ENCODE measurements at regions not wholly inside any gene's neighbourhood (a gene's known extent, or its start where the extent isn't known, plus 50 kb on each side); places are given as distances from the start of the nearest gene placed in this dataset.
"Not testable (repeated sequence)": the region's sequence is repeated elsewhere in the genome, so short reads cannot be mapped to it uniquely, and the experiment has no call there.

GRCh38 chr12:38527631-38528030 is 211.1 kb downstream of the ALG10B start:
- Histone ChIP-seq H4K5ac (ENCODE audit: low read length) (no peak overlapping the region), H3K79me1 (ENCODE audit: low read length) (no peaks in the 10 kb centered on the region), H3K36me3 (ENCODE audit: control insufficient read depth, insufficient read depth, low read length) (no peaks in the 10 kb centered on the region), H3K9ac (ENCODE audit: low read length) (no peak overlapping the region), H3K79me2 (ENCODE audit: control insufficient read depth, insufficient read depth, low read length) (no peaks in the 10 kb centered on the region), H2BK5ac (ENCODE audit: low read length) (no peak overlapping the region), H3K4ac (ENCODE audit: low read depth, low read length) (no peak overlapping the region), H3K56ac (ENCODE audit: low read length) (no peak overlapping the region), H3K27ac (ENCODE audit: low read depth, low read length) (no peak overlapping the region), H3K23ac (ENCODE audit: low read length) (no peak overlapping the region), H3K4me3 (ENCODE audit: low read length) (no peak overlapping the region), H4K8ac (ENCODE audit: low read depth, low read length) (no peak overlapping the region), H2AK5ac (ENCODE audit: low read length) (no peak overlapping the region), H3K4me2 (ENCODE audit: low read length) (no peak overlapping the region), H2BK15ac (replicated peaks; ENCODE audit: low read depth) (no peak overlapping the region), H3K27me3 (ENCODE audit: insufficient read depth, low read length, poor library complexity) (no peaks in the 10 kb centered on the region), H3K4me1 (ENCODE audit: control insufficient read depth, low read depth, low read length) (no peaks in the 10 kb centered on the region), H2BK120ac (ENCODE audit: low read depth, low read length) (no peak overlapping the region), H3K18ac (ENCODE audit: low read length) (no peak overlapping the region)
- no CpG with 5 or more reads among the region's 4 CpGs for WGBS (ENCODE audit: extremely low coverage, insufficient coverage, low lambda C conversion rate)
- no peak for DNase-seq

GRCh38 chr12:38528527-38528926 is 212.0 kb downstream of the ALG10B start:
- no peak overlapping the region for H3K23ac ChIP-seq (ENCODE audit: low read length)
- H2AK5ac ChIP-seq (ENCODE audit: low read length) = no peak overlapping the region
- H3K79me1 ChIP-seq (ENCODE audit: low read length) = no peaks in the 10 kb centered on the region
- H3K4me2 ChIP-seq (ENCODE audit: low read length) = no peak overlapping the region
- no peak overlapping the region for H3K27ac ChIP-seq (ENCODE audit: low read depth, low read length)
- H3K36me3 ChIP-seq (ENCODE audit: control insufficient read depth, insufficient read depth, low read length) = no peaks in the 10 kb centered on the region
- WGBS (ENCODE audit: extremely low coverage, insufficient coverage, low lambda C conversion rate) = no CpG with 5 or more reads among the region's 1 CpG
- no peaks in the 10 kb centered on the region for H3K4me1 ChIP-seq (ENCODE audit: control insufficient read depth, low read depth, low read length)
- no peak for DNase-seq
- no peak overlapping the region for H4K8ac ChIP-seq (ENCODE audit: low read depth, low read length)
- no peaks in the 10 kb centered on the region for H3K27me3 ChIP-seq (ENCODE audit: insufficient read depth, low read length, poor library complexity)
- H3K56ac ChIP-seq (ENCODE audit: low read length) = no peak overlapping the region
- no peak overlapping the region for H2BK5ac ChIP-seq (ENCODE audit: low read length)
- no peak overlapping the region for H4K5ac ChIP-seq (ENCODE audit: low read length)
- H2BK15ac ChIP-seq (replicated peaks; ENCODE audit: low read depth) = no peak overlapping the region
- H3K4me3 ChIP-seq (ENCODE audit: low read length) = no peak overlapping the region
- no peak overlapping the region for H3K18ac ChIP-seq (ENCODE audit: low read length)
- no peaks in the 10 kb centered on the region for H3K79me2 ChIP-seq (ENCODE audit: control insufficient read depth, insufficient read depth, low read length)
- H3K9ac ChIP-seq (ENCODE audit: low read length) = no peak overlapping the region
- no peak overlapping the region for H2BK120ac ChIP-seq (ENCODE audit: low read depth, low read length)
- H3K4ac ChIP-seq (ENCODE audit: low read depth, low read length) = no peak overlapping the region

- H3K4me3 ChIP-seq (ENCODE audit: low read length); H2BK120ac ChIP-seq (ENCODE audit: low read depth, low read length); H3K36me3 ChIP-seq (ENCODE audit: control insufficient read depth, insufficient read depth, low read length); H2BK5ac ChIP-seq (ENCODE audit: low read length); H3K56ac ChIP-seq (ENCODE audit: low read length); H3K18ac ChIP-seq (ENCODE audit: low read length); H3K27me3 ChIP-seq (ENCODE audit: insufficient read depth, low read length, poor library complexity); H4K8ac ChIP-seq (ENCODE audit: low read depth, low read length); H3K4me1 ChIP-seq (ENCODE audit: control insufficient read depth, low read depth, low read length); H3K4ac ChIP-seq (ENCODE audit: low read depth, low read length); H3K27ac ChIP-seq (ENCODE audit: low read depth, low read length); H3K9ac ChIP-seq (ENCODE audit: low read length); H3K23ac ChIP-seq (ENCODE audit: low read length); H3K4me2 ChIP-seq (ENCODE audit: low read length); DNase-seq; H2AK5ac ChIP-seq (ENCODE audit: low read length); H3K79me2 ChIP-seq (ENCODE audit: control insufficient read depth, insufficient read depth, low read length); H3K79me1 ChIP-seq (ENCODE audit: low read length); H2BK15ac ChIP-seq (replicated peaks; ENCODE audit: low read depth); H4K5ac ChIP-seq (ENCODE audit: low read length): not testable (repeated sequence)
- WGBS (ENCODE audit: extremely low coverage, insufficient coverage, low lambda C conversion rate) = no CpG with 5 or more reads among the region's 3 CpGs
Observed at GRCh38 chr12:38529281-38529680, 212.7 kb downstream of the ALG10B start.

- Histone ChIP-seq H3K4me3 (ENCODE audit: low read length) (no peak overlapping the region), H4K8ac (ENCODE audit: low read depth, low read length) (no peak overlapping the region), H3K79me1 (ENCODE audit: low read length) (no peaks in the 10 kb centered on the region), H3K4me1 (ENCODE audit: control insufficient read depth, low read depth, low read length) (peaks cover 2% of the 10 kb centered on the region), H3K27me3 (ENCODE audit: insufficient read depth, low read length, poor library complexity) (no peaks in the 10 kb centered on the region), H4K5ac (ENCODE audit: low read length) (no peak overlapping the region), H2BK5ac (ENCODE audit: low read length) (no peak overlapping the region), H3K4me2 (ENCODE audit: low read length) (no peak overlapping the region), H3K56ac (ENCODE audit: low read length) (no peak overlapping the region), H3K9ac (ENCODE audit: low read length) (no peak overlapping the region), H3K23ac (ENCODE audit: low read length) (no peak overlapping the region), H2AK5ac (ENCODE audit: low read length) (no peak overlapping the region), H3K27ac (ENCODE audit: low read depth, low read length) (no peak overlapping the region), H3K4ac (ENCODE audit: low read depth, low read length) (no peak overlapping the region), H3K36me3 (ENCODE audit: control insufficient read depth, insufficient read depth, low read length) (no peaks in the 10 kb centered on the region), H3K79me2 (ENCODE audit: control insufficient read depth, insufficient read depth, low read length) (no peaks in the 10 kb centered on the region), H2BK120ac (ENCODE audit: low read depth, low read length) (no peak overlapping the region), H3K18ac (ENCODE audit: low read length) (no peak overlapping the region), H2BK15ac (replicated peaks; ENCODE audit: low read depth) (no peak overlapping the region)
- no peak for DNase-seq
- WGBS (ENCODE audit: extremely low coverage, insufficient coverage, low lambda C conversion rate) = no CpG with 5 or more reads among the region's 4 CpGs
Observed at GRCh38 chr12:38538319-38538718, 221.7 kb downstream of the ALG10B start.

- no peak overlapping the region for H3K9ac ChIP-seq (ENCODE audit: low read length)
- no peaks in the 10 kb centered on the region for H3K27me3 ChIP-seq (ENCODE audit: insufficient read depth, low read length, poor library complexity)
- peaks cover 4% of the 10 kb centered on the region for H3K4me1 ChIP-seq (ENCODE audit: control insufficient read depth, low read depth, low read length)
- H4K5ac ChIP-seq (ENCODE audit: low read length) = no peak overlapping the region
- no peak overlapping the region for H2BK15ac ChIP-seq (replicated peaks; ENCODE audit: low read depth)
- H3K4me3 ChIP-seq (ENCODE audit: low read length) = no peak overlapping the region
- no peak overlapping the region for H4K8ac ChIP-seq (ENCODE audit: low read depth, low read length)
- H3K23ac ChIP-seq (ENCODE audit: low read length) = no peak overlapping the region
- no peak overlapping the region for H3K4ac ChIP-seq (ENCODE audit: low read depth, low read length)
- no peak overlapping the region for H2AK5ac ChIP-seq (ENCODE audit: low read length)
- WGBS (ENCODE audit: extremely low coverage, insufficient coverage, low lambda C conversion rate) = no CpG with 5 or more reads among the region's 1 CpG
- H2BK120ac ChIP-seq (ENCODE audit: low read depth, low read length) = no peak overlapping the region
- no peak overlapping the region for H3K27ac ChIP-seq (ENCODE audit: low read depth, low read length)
- H3K79me1 ChIP-seq (ENCODE audit: low read length) = no peaks in the 10 kb centered on the region
- no peaks in the 10 kb centered on the region for H3K36me3 ChIP-seq (ENCODE audit: control insufficient read depth, insufficient read depth, low read length)
- no peak overlapping the region for H3K18ac ChIP-seq (ENCODE audit: low read length)
- H3K79me2 ChIP-seq (ENCODE audit: control insufficient read depth, insufficient read depth, low read length) = no peaks in the 10 kb centered on the region
- no peak for DNase-seq
- H3K4me2 ChIP-seq (ENCODE audit: low read length) = no peak overlapping the region
- no peak overlapping the region for H3K56ac ChIP-seq (ENCODE audit: low read length)
- H2BK5ac ChIP-seq (ENCODE audit: low read length) = no peak overlapping the region
Observed at GRCh38 chr12:38540156-38540555, 223.6 kb downstream of the ALG10B start.

GRCh38 chr12:38541849-38542248 is 225.3 kb downstream of the ALG10B start:
- Histone ChIP-seq H4K8ac (ENCODE audit: low read depth, low read length) (no peak overlapping the region), H3K56ac (ENCODE audit: low read length) (no peak overlapping the region), H4K5ac (ENCODE audit: low read length) (no peak overlapping the region)

More at GRCh38 chr12:38541849-38542248, 225.3 kb downstream of the ALG10B start:
- H3K9ac ChIP-seq (ENCODE audit: low read length) = no peak overlapping the region
- no peak overlapping the region for H2BK5ac ChIP-seq (ENCODE audit: low read length)
- H3K4me2 ChIP-seq (ENCODE audit: low read length) = no peak overlapping the region
- H3K18ac ChIP-seq (ENCODE audit: low read length) = no peak overlapping the region
- H3K23ac ChIP-seq (ENCODE audit: low read length) = no peak overlapping the region
- no peak overlapping the region for H3K27ac ChIP-seq (ENCODE audit: low read depth, low read length)
- no peaks in the 10 kb centered on the region for H3K79me1 ChIP-seq (ENCODE audit: low read length)
- no peak overlapping the region for H2BK120ac ChIP-seq (ENCODE audit: low read depth, low read length)
- no peaks in the 10 kb centered on the region for H3K27me3 ChIP-seq (ENCODE audit: insufficient read depth, low read length, poor library complexity)
- peaks cover 4% of the 10 kb centered on the region for H3K4me1 ChIP-seq (ENCODE audit: control insufficient read depth, low read depth, low read length)
- no peaks in the 10 kb centered on the region for H3K79me2 ChIP-seq (ENCODE audit: control insufficient read depth, insufficient read depth, low read length)
- H2BK15ac ChIP-seq (replicated peaks; ENCODE audit: low read depth) = no peak overlapping the region
- no peak for DNase-seq
- no peak overlapping the region for H3K4ac ChIP-seq (ENCODE audit: low read depth, low read length)
- H3K36me3 ChIP-seq (ENCODE audit: control insufficient read depth, insufficient read depth, low read length) = no peaks in the 10 kb centered on the region
- H2AK5ac ChIP-seq (ENCODE audit: low read length) = no peak overlapping the region
- no peak overlapping the region for H3K4me3 ChIP-seq (ENCODE audit: low read length)
